Left ventricle myocardium inferior (tissue), 1 donor: ENCODE measurements at regions not wholly inside any gene's neighbourhood (a gene's known extent, or its start where the extent isn't known, plus 50 kb on each side); places are given as distances from the start of the nearest gene placed in this dataset.

Source experiments
- DNase-seq: peaks from one replicate; pipeline ENCODE4 v3.0.0-alpha.2; 2020
- H3K27ac ChIP-seq: fragments of 200-600 bp; replicated peaks from 2 replicates; pipeline ENCODE4 v1.8.0; 2021
- H3K27me3 ChIP-seq: fragments of 200-600 bp; 2 replicates; pipeline ENCODE4 v1.8.0; 2021; ENCODE audit warnings: low read depth
- H3K36me3 ChIP-seq: fragments of 200-600 bp; 2 replicates; pipeline ENCODE4 v1.8.0; 2021
- H3K4me1 ChIP-seq: fragments of 200-600 bp; 2 replicates; pipeline ENCODE4 v1.8.0; 2021
- H3K4me3 ChIP-seq: fragments of 200-600 bp; 2 replicates; pipeline ENCODE4 v1.8.0; 2021; ENCODE audit warnings: mild to moderate bottlenecking, moderate library complexity
- H3K9me3 ChIP-seq: fragments of 200-600 bp; replicated peaks from 2 replicates; pipeline ENCODE4 v1.8.0; 2021
- CTCF ChIP-seq: fragments of 200-600 bp; IDR thresholded peaks from 2 replicates; pipeline ENCODE4 v1.8.0; 2021; ENCODE audit warnings: antibody characterized with exemption, mild to moderate bottlenecking, borderline replicate concordance
- intact Hi-C: fragments of 100-400 bp; cut with micrococcal nuclease; formaldehyde crosslinking; loops from one replicate; pipeline ENCODE4 v1.11.0; 2022
- donor health status: DM: no; HTN: yes; CAD: no; lungs with severe emphysema.

- no peak for DNase-seq
- Histone ChIP-seq H3K9me3 (peaks cover 12% of the 10 kb centered on the region), H3K27ac (no peak overlapping the region), H3K4me1 (no peaks in the 10 kb centered on the region), H3K27me3 (no peaks in the 10 kb centered on the region), H3K4me3 (no peak overlapping the region), H3K36me3 (no peaks in the 10 kb centered on the region)
- intact Hi-C loops: no loop called here
- no peak for TF ChIP-seq CTCF
These were observed 194.1 kb downstream of the ANAPC1 start for GRCh38 chr2:111689941-111690340.

- no peak for DNase-seq
- Histone ChIP-seq H3K4me3 (no peak overlapping the region), H3K27ac (no peak overlapping the region), H3K4me1 (no peaks in the 10 kb centered on the region), H3K9me3 (peaks cover 19% of the 10 kb centered on the region), H3K27me3 (no peaks in the 10 kb centered on the region), H3K36me3 (no peaks in the 10 kb centered on the region)
- no peak for TF ChIP-seq CTCF
- intact Hi-C loops: no loop called here
These were observed 192.7 kb downstream of the ANAPC1 start for GRCh38 chr2:111691164-111691875.

GRCh38 chr2:111692311-111692710 is 191.7 kb downstream of the ANAPC1 start:
- Histone ChIP-seq H3K4me3 (no peak overlapping the region), H3K9me3 (peaks cover 19% of the 10 kb centered on the region), H3K4me1 (no peaks in the 10 kb centered on the region), H3K27ac (no peak overlapping the region), H3K36me3 (no peaks in the 10 kb centered on the region), H3K27me3 (no peaks in the 10 kb centered on the region)
- no peak for TF ChIP-seq CTCF
- intact Hi-C loops: no loop called here
- DNase-seq: no peak

GRCh38 chr2:111694700-111695101 is 189.3 kb downstream of the ANAPC1 start:
- peaks cover 19% of the 10 kb centered on the region for H3K9me3 ChIP-seq
- no peak for DNase-seq
- no peaks in the 10 kb centered on the region for H3K36me3 ChIP-seq
- H3K27ac ChIP-seq: no peak overlapping the region
- TF ChIP-seq CTCF: no peak
- intact Hi-C loops: no loop called here
- H3K4me1 ChIP-seq: no peaks in the 10 kb centered on the region
- H3K4me3 ChIP-seq: no peak overlapping the region
- H3K27me3 ChIP-seq: no peaks in the 10 kb centered on the region

- no peak overlapping the region for H3K27ac ChIP-seq
- no peak for DNase-seq
- intact Hi-C loops: no loop called here
- no peak overlapping the region for H3K4me3 ChIP-seq
- no peaks in the 10 kb centered on the region for H3K4me1 ChIP-seq
- no peaks in the 10 kb centered on the region for H3K27me3 ChIP-seq
- peaks cover 19% of the 10 kb centered on the region for H3K9me3 ChIP-seq
- H3K36me3 ChIP-seq: no peaks in the 10 kb centered on the region
- TF ChIP-seq CTCF: no peak
These were observed 188.5 kb downstream of the ANAPC1 start for GRCh38 chr2:111695441-111696007.
